SK-N-SH treated with all-trans-retinoic acid at 6 μM for 48 hours (cell line): ENCODE measurements at regions not wholly inside any gene's neighbourhood (a gene's known extent, or its start where the extent isn't known, plus 50 kb on each side); places are given as distances from the start of the nearest gene placed in this dataset.

Source experiments
- ARNTL ChIP-seq: fragments of 450-650 bp; formaldehyde crosslinking; IDR thresholded peaks from 2 replicates; pipeline ENCODE4 v1.5.0; 2020; ENCODE audit warnings: low read depth, mild to moderate bottlenecking, moderate library complexity, borderline replicate concordance
- CREB5 ChIP-seq: fragments of 250-450 bp; sonication (Bioruptor Pico); IDR thresholded peaks from 2 replicates; pipeline ENCODE4 v1.5.1; 2020; ENCODE audit warnings: low read depth, mild to moderate bottlenecking, moderate library complexity
- CSRNP3 ChIP-seq: fragments of 250-450 bp; sonication (Bioruptor Pico); IDR thresholded peaks from 2 replicates; pipeline ENCODE4 v1.5.1; 2021; ENCODE audit warnings: mild to moderate bottlenecking, moderate library complexity
- ESRRG ChIP-seq: fragments of 250-450 bp; sonication (Bioruptor Pico); IDR thresholded peaks from 2 replicates; pipeline ENCODE4 v1.6.1; 2021; ENCODE audit warnings: mild to moderate bottlenecking
- GLIS3 ChIP-seq: fragments of 250-450 bp; sonication (Bioruptor Pico); IDR thresholded peaks from 2 replicates; pipeline ENCODE4 v1.5.0; 2020; ENCODE audit warnings: mild to moderate bottlenecking, moderate library complexity
- ISL1 ChIP-seq: fragments of 250-450 bp; sonication (Bioruptor Pico); IDR thresholded peaks from 2 replicates; pipeline ENCODE4 v2.1.2; 2022; ENCODE audit warnings: mild to moderate bottlenecking, moderate library complexity
- OSR1 ChIP-seq: fragments of 250-450 bp; sonication (Bioruptor Pico); IDR thresholded peaks from 2 replicates; pipeline ENCODE4 v1.8.0; 2022; ENCODE audit warnings: moderate library complexity, mild to moderate bottlenecking, inconsistent platforms
- PATZ1 ChIP-seq: fragments of 250-450 bp; sonication (Bioruptor Pico); IDR thresholded peaks from 2 replicates; pipeline ENCODE4 v1.8.0; 2020; ENCODE audit warnings: mild to moderate bottlenecking, moderate library complexity, borderline replicate concordance
- POU6F1 ChIP-seq: fragments of 250-450 bp; sonication (Bioruptor Pico); IDR thresholded peaks from 2 replicates; pipeline ENCODE4 v1.8.0; 2021; ENCODE audit warnings: low read depth, mild to moderate bottlenecking, moderate library complexity, borderline replicate concordance
- RARB ChIP-seq: fragments of 250-450 bp; sonication (Bioruptor Pico); IDR thresholded peaks from 2 replicates; pipeline ENCODE4 v1.8.0; 2021; ENCODE audit warnings: mild to moderate bottlenecking, moderate library complexity
- TCF4 ChIP-seq: fragments of 250-450 bp; sonication (Bioruptor Pico); IDR thresholded peaks from 2 replicates; pipeline ENCODE4 v1.8.0; 2021; ENCODE audit warnings: mild to moderate bottlenecking, moderate library complexity, borderline replicate concordance
- ZFP3 ChIP-seq: fragments of 250-450 bp; sonication (Bioruptor Pico); IDR thresholded peaks from 2 replicates; pipeline ENCODE4 v1.5.0; 2020; ENCODE audit warnings: mild to moderate bottlenecking, moderate library complexity
- ZFP30 ChIP-seq: fragments of 450-650 bp; formaldehyde crosslinking; IDR thresholded peaks from 2 replicates; pipeline ENCODE4 v1.5.0; 2022; ENCODE audit warnings: mild to moderate bottlenecking, moderate library complexity

- no peak for TF ChIP-seq TCF4 (CRISPR knock-in tag)
- TF ChIP-seq OSR1: no peak
- no peak for TF ChIP-seq ZFP30
- no peak for TF ChIP-seq ARNTL (CRISPR knock-in tag)
- no peak for TF ChIP-seq ZFP3 (CRISPR knock-in tag)
- TF ChIP-seq GLIS3 (CRISPR knock-in tag): no peak
- no peak for TF ChIP-seq CREB5 (CRISPR knock-in tag)
- TF ChIP-seq ISL1 (CRISPR knock-in tag): no peak
- no peak for TF ChIP-seq POU6F1 (CRISPR knock-in tag)
- no peak for TF ChIP-seq RARB (CRISPR knock-in tag)
- no peak for TF ChIP-seq ESRRG (CRISPR knock-in tag)
- no peak for TF ChIP-seq CSRNP3 (CRISPR knock-in tag)
- TF ChIP-seq PATZ1 (CRISPR knock-in tag): no peak
Measured at GRCh38 chr2:51612387-51612786, 580.5 kb upstream of the NRXN1 start.
